ENCODE measurements at regions not wholly inside any gene's neighbourhood (a gene's known extent, or its start where the extent isn't known, plus 50 kb on each side); places are given as distances from the start of the nearest gene placed in this dataset.
"Not testable (repeated sequence)": the region's sequence is repeated elsewhere in the genome, so short reads cannot be mapped to it uniquely, and the experiment has no call there.

DNA sequence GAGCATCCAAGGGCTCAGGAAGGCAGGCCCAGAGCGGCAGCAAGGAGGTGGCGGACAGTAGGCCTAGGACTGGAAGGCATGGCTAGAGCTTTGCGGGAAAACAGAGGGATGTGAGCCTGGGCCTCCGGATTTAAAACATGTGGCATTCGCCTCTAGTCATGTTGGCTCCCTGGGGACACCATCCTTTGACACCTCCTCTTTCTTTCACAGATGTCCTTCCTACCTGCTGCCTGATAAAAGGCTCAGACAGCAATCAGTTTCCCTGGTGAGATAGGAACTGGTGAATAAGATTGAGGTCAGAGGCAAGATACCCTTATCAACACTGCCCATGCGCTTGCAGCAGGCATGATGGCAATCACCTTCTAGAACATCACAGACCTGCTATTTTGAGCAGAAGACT is 277.6 kb downstream of the SIPA1L2 start:
- no peak for DNase-seq (ENCODE audit: low spot score)

DNA sequence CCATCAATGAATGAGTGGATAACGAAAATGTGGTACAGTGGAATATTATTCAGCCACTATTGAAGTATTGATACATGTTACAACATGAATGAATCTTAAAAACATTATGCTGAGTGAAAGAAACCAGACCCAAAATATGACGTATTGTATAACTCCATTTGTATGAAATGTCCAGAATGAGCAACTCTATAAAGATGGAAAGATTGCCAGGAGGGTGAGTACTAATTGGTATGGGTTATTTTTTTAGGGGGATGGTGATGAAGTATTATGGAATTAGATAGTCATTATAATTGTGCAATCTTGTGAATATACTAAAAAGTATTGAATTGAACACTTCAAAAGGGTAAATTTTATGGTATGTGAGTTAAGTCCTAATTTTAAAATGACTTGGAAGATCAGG is 278.6 kb downstream of the SIPA1L2 start:
- no peak for DNase-seq (ENCODE audit: low spot score)

DNA sequence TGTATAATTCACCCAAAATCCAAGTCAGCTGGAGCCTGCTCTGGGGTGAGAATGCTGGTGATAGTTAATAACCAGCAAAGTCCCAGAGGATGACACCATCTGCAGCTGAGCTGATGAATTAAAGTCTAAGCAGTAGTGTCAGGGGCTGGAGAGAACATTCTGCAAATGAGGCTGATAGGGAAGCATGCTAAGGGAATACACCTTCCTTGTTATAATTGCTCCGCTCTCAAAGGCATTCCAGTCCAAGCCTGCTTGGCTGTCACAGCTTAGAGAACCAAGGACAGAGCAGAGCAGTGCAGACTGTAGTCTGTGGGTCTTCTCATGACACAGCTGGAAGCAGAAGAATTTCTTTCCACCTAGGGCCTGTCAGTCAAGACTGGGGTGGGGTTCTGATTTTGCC is 283.1 kb downstream of the SIPA1L2 start:
- DNase-seq (ENCODE audit: low spot score), result no peak

DNA sequence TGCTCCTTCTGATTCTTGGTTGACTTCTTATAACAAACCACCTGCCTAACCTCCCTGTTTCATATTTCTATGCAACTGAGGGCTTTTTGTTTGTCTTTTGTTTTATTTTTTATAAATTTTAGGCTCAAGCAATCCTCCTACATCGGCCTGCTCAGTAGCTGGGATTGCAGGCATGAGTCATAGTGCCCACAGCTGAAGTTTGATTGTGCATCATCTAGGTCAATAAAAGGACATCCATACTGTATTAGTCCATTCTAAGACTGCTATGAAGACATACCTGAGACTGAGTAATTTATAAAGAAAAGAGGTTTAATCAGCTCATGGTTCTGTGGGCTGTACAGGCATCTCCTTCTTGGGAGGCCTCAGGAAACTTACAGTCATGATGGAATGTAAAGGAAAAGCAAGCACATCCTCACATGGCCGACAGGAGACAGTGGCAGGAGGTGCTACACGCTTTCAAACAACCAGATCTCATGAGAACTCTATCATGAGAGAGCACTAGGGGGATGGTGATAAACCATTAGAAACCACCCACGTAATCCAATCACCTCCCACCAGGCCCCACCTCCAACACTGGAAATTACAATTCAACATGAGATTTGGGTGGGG is 285.0 kb downstream of the SIPA1L2 start:
- DNase-seq (ENCODE audit: low spot score), result no peak

- DNase-seq (ENCODE audit: low spot score), result not testable (repeated sequence)
Measured at GRCh38 chr1:232344186-232344585, 285.7 kb downstream of the SIPA1L2 start.

DNA sequence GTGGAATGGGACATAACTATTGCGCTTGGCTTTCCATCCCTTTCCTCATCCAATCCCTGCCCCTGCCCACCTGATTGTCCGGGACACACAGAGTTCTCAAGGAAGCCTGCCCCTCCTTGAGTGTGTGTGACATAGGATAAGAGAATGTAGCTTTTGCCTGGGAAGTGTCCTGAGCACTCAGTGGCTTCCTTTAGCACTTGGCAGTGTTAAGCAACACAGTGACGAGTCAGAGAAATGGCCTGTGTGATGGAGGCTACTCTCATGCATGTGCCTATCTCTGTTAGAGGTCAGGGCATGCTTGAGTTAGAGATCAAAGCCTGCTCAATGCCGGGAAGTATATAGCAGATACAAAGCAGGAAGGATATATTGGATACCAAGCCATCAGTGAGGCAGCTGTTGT is 289.5 kb downstream of the SIPA1L2 start:
- no peak for DNase-seq (ENCODE audit: low spot score)

- DNase-seq (ENCODE audit: low spot score), result no peak
Measured at GRCh38 chr1:232339073-232339472, 290.9 kb downstream of the SIPA1L2 start.

GRCh38 chr1:232335741-232336293 is 294.1 kb downstream of the SIPA1L2 start:
- DNase-seq (ENCODE audit: low spot score), result no peak

GRCh38 chr1:232335261-232335660 is 294.7 kb downstream of the SIPA1L2 start:
- DNase-seq (ENCODE audit: low spot score), result no peak

- peak; percentile 26 for DNase-seq (ENCODE audit: low spot score)
Measured at GRCh38 chr1:232334811-232335210, 295.1 kb downstream of the SIPA1L2 start.

DNA sequence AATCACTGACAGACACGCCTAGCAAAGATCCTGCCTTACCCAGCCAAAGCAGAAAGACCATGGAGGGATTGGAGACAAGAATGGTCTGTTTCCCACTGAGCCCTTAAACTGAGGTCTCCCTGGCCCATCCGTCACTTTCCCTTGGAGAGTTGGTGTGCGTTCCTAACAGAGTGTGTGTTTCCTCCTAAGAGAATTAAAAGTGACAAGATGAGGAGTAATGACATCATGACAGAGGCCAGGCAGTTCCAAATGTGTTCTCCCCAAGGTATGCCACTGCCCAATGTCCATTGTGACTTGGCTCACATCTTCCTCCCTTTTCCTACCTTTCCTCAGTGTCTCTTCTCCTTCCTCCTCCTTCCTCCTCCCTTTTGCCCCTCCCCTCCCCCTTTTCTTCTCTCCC is 295.7 kb downstream of the SIPA1L2 start:
- DNase-seq (ENCODE audit: low spot score), result no peak

- no peak for DNase-seq (ENCODE audit: low spot score)
Measured at GRCh38 chr1:232333419-232333767, 296.5 kb downstream of the SIPA1L2 start.

GRCh38 chr1:232332710-232333418 is 297.1 kb downstream of the SIPA1L2 start:
- DNase-seq (ENCODE audit: low spot score), result not testable (repeated sequence)

DNA sequence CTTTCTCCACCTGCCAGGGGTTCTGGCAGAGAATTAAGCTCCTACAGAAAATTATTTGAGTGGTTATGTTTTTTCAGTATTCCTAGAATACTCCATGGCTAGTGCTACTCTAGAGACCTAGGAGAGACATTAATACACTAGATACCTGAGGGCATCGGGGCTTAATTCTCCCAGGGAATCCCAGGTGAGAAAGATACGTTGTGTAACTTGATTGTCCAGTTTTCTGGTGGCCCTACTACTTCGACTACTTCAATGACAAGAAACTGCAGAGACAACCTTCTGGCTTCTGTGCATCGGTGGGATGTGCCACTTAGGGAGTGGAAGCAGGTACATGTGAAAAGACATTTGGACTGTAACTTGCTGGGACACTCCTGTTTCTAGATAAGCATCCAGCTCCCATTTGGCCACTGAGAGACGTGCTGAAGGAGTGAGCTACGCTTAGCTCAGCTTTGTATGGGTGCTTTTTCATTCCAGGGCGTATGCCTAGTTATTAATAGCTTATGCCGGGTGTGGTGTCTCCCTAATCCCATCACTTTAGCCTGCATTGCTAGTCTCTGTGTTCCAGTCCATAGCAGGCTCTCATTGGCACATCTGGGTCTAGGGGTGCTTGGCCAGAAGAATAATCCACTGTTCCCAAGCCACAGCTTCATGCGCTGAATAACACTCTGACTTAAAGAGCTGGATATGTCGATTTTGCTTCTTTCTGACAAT is 300.7 kb downstream of the SIPA1L2 start:
- DNase-seq (ENCODE audit: low spot score), result no peak

- no peak for DNase-seq (ENCODE audit: low spot score)
Measured at GRCh38 chr1:232328486-232329102, 301.3 kb downstream of the SIPA1L2 start.

GRCh38 chr1:232327899-232328298 is 302.0 kb downstream of the SIPA1L2 start:
- no peak for DNase-seq (ENCODE audit: low spot score)

- no peak for DNase-seq (ENCODE audit: low spot score)
Measured at GRCh38 chr1:232327269-232327668, 302.7 kb downstream of the SIPA1L2 start.

- DNase-seq (ENCODE audit: low spot score), result peak; percentile 7
Measured at GRCh38 chr1:232322162-232322734, 307.7 kb downstream of the SIPA1L2 start.

- DNase-seq (ENCODE audit: low spot score), result no peak
Measured at GRCh38 chr1:232319518-232320210, 310.3 kb downstream of the SIPA1L2 start.

GRCh38 chr1:232319072-232319471 is 310.9 kb downstream of the SIPA1L2 start:
- DNase-seq (ENCODE audit: low spot score), result no peak

DNA sequence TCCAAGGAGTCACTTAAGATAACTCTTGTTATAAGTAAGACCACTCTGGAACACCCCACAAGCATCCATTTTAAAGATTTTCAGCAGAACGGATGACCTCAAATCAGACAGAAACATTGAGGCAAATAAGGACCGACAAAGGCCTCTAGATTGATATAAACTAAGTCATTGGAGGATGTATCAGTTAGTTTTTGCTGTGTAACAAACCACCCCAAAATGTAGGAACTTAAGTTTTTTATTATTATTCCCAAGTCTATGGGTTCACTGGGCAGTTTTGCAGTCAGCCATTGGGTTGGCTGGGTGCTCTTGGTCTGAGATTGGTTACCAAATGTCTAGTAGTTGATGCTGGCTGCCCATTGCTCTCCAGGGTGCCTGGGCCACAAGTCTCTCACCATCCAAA is 311.8 kb downstream of the SIPA1L2 start:
- no peak for DNase-seq (ENCODE audit: low spot score)

All from HT-29 (cell line).